ENCODE measurements at regions not wholly inside any gene's neighbourhood (a gene's known extent, or its start where the extent isn't known, plus 50 kb on each side); places are given as distances from the start of the nearest gene placed in this dataset.

DNA sequence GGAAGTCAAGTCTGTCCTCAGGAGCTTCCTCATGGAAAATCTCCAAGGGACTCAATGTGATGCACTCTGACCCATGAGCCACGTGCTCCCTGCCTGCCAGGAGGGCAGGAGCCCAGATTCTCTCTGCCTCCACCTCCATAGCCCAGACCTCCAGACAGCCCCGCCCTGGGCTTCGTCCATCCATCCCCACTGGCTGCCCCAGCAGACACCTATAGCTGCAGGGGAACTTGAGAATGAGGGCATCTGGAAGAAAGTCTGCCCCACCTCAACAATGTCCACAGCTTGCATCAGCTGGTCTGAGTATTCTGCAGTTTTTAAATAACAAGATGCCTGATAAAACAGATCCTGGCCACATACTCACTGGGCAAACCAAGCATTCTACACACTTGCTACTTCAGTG, 418.8 kb upstream of the SMIM21 start:
- no peak for TF ChIP-seq EZH2 (IDR thresholded peaks at IDR 0.05; ENCODE audit: low read depth)
- TF ChIP-seq, protein P1, sequence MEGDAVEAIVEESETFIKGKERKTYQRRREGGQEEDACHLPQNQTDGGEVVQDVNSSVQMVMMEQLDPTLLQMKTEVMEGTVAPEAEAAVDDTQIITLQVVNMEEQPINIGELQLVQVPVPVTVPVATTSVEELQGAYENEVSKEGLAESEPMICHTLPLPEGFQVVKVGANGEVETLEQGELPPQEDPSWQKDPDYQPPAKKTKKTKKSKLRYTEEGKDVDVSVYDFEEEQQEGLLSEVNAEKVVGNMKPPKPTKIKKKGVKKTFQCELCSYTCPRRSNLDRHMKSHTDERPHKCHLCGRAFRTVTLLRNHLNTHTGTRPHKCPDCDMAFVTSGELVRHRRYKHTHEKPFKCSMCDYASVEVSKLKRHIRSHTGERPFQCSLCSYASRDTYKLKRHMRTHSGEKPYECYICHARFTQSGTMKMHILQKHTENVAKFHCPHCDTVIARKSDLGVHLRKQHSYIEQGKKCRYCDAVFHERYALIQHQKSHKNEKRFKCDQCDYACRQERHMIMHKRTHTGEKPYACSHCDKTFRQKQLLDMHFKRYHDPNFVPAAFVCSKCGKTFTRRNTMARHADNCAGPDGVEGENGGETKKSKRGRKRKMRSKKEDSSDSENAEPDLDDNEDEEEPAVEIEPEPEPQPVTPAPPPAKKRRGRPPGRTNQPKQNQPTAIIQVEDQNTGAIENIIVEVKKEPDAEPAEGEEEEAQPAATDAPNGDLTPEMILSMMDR (conservative IDR thresholded peaks at IDR 0.05), result no peak
